ENCODE measurements at regions not wholly inside any gene's neighbourhood (a gene's known extent, or its start where the extent isn't known, plus 50 kb on each side); places are given as distances from the start of the nearest gene placed in this dataset.

DNA sequence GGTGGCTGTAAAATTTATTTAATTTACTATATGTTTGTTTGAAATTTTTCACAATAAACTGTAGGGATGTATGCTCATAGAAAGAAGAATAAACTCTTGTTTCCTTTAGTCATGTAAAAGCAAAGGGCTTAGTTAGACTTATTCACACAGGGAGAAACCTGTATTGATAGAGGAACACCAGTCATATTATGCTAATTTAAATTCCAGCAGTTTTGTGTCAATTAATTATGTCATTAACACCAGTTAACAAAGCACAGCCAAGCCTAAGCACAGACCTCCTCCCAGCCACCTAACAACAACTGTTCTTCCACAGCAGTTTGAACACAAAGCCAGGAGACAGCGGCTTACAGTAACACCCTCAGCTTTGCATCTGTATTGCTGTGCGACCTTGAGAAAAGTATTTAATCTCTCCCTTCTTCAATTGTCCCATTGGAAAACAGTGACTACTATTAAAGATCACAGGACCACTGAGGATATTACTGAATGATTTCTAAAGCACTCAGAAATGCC, 260.8 kb upstream of the RRP15 start:
- no peak for DNase-seq (ENCODE audit: low spot score)

DNA sequence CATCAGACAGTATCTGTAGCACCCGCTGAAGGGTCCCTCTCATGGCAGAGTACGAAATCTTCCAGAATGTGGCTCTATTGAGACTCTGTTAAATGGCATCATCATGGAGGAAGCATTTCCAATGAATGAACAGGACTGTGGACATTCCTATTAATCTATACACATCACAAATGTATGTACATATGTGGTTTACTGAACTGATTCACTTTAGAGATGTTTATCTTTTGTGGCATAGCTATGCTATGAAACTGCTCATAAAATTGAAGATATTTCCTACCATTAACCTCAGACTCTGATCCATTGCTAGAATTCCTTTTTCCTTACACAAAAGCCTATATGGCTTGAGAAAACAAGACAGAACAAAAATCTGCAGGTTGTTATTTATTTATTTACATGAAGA, 259.6 kb upstream of the RRP15 start:
- DNase-seq (ENCODE audit: low spot score) = no peak

DNA sequence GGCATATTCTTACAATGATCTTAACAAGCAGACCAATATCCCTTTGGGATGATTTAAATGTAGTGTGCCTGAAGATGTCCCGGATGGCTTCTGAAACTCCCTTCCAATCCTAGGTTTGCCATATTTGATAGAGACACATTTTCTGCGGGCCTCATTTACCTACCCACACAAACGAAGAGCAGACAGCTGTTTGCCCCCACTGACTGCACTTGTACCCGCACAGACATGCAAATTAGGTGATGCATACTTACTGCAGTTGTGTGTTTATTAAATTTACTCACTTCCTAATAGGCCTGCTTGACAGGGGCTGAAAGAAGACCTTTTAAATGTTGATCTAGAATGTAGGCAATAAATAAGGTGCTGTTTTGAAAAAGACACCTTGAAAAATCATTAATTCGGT, 257.9 kb upstream of the RRP15 start:
- DNase-seq (ENCODE audit: low spot score) = no peak

DNA sequence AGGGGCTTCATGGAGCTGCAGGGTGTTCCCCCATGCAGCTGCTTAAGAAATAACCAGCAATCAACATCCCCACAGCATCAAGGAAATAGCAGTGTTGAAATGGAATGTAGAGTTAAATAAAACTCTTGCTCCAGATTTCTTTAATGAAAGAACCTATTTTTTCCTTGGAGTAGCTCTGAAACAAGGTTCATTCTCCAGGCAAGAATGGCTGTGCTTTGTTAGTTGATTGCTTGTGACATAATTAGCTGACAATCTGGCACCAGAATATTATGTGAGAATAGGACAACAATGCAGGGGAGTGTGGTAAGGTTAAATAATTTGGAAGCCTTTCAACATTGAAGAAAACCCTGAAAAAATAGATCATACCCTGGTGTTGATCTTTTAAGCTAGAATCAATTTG, 254.2 kb upstream of the RRP15 start:
- no peak for DNase-seq (ENCODE audit: low spot score)

DNA sequence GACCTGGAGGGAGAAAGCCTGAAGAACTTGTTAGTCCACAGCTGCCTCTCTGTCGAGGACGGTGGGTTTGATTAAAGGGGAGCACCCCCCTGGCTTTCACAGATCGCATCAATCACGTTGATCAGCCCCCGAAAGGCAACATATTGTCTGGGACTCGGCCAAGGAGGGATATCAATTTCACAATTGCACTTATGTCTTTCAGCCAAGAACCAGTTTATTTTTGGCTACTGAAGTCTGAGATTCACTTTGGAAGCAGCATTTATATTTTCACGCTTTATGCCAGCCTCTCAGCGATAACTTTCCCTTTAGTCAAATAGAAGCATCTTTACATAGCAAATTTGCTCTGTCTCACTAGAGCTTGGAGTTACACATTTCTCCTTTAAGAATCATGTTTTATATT, 253.2 kb upstream of the RRP15 start:
- DNase-seq (ENCODE audit: low spot score) = no peak

DNA sequence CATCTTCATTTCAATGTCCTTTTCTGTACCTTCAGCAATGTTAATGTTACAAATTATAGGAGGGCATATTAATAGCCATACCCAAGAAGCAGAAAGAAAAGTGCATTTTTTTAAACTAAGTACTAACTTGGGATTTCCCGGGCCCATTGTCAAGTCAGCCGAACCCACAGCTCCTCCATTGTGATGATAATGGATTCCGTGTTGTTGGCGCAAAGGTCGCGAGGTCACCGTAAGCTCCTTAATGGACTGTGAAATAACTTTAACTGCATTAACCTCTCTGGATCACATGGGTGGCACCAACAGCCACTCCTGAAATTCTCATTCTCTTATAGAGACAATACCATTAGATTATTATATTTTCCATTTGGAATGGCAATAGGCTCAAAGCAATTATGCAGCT, 250.6 kb upstream of the RRP15 start:
- no peak for DNase-seq (ENCODE audit: low spot score)

DNA sequence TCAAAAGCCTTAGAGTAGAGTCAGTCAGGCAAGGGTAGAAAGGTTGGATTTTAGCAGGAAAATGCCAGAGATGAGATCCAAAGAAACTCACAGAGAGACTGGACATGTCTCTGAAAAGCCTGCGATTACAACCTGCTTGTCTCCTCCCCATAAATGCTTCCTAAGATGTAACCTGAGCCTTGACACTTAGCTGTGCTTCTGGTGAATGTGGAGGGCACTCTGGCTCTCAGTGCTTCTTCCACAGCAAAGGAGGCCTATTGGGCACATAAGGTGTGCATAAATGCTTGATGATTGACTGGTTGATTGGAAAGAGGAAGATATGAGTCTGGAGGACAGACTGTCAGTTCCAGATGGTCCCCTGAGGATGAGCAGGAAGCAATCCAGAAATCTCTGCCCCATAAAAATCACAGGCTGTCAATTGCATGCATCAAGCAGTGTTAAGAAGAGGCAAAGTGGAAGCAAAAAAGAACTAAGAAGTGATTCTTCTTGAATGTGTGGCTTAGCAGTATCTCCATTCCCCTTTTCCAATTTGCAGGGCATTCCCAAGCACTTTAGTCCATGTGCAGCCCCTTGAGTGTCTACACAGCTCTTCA, 236.2 kb upstream of the RRP15 start:
- DNase-seq (ENCODE audit: low spot score) = no peak

DNA sequence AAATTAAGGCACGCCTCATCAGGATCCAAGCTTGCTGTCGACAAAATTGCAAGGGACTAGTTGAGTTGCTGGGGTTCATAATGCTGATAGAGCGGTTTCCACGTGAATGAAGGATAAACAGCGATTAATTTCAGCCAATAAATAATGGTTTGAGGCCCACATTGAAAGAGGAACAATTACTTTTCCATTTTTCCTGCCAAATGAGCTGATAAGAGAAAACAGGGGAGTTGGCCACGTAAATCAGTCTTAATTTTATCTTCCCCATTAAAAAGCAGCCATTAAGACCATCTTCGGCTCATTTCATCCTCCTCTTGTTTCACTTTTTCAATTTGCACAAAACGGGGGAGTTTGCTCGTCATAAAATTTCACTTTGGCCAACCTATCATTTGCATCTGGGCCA, 235.5 kb upstream of the RRP15 start:
- no peak for DNase-seq (ENCODE audit: low spot score)

DNA sequence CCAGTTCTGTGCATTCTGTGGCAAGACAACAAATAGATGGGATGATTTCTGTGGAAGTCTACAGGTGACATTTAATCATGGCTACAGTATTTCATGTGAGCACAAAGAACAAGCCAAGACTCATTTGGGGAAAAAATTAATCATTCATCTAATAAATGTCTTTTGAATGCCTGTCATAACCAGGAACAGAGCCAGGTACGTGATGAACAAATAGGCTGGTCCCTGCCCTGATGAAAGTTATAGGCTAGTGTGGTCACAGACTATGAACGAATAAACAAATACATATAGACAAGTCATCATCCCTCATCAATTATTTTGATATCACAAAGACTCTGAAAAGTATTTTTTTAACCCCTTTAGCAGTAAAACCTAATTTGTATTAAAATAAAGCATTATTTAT, 226.4 kb upstream of the RRP15 start:
- DNase-seq (ENCODE audit: low spot score) = no peak

DNA sequence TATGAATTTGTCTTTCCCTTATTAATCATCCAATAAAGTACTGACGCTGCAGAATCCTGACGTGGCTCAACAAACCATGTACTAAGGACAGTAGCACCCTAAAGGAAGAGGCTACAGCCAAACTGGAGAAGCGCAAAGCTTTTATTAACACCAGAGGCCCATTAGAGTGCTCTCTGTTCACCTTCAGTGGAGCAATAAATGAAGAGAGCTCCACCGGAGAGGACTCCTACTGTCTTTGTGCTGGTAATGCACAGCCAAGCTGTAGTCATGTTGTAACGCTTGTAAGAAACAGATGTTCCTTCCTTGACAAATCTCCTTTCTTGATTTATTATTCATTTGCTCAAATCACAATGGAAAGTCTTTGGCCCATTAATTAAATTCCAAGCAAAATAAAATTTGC, 220.7 kb upstream of the RRP15 start:
- no peak for DNase-seq (ENCODE audit: low spot score)

DNA sequence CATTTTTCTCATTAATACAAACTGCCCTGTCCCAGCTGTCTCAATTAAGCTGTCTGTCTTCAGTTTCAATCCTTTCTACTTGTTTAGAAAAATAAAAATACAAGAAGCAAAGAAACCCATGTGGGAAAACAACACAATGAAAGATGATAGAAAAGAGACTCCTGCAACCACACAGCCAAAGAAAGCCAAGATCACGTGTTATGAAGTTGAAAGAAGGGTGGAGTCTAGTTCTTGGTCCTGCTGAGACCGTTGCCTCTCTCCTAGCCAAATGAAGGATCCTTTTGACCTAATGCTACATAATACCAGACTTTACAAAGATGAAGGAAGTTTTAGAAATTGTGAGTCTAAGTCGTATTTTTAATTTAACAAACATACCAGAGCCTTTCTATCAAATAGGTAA, 218.8 kb upstream of the RRP15 start:
- DNase-seq (ENCODE audit: low spot score) = no peak

DNA sequence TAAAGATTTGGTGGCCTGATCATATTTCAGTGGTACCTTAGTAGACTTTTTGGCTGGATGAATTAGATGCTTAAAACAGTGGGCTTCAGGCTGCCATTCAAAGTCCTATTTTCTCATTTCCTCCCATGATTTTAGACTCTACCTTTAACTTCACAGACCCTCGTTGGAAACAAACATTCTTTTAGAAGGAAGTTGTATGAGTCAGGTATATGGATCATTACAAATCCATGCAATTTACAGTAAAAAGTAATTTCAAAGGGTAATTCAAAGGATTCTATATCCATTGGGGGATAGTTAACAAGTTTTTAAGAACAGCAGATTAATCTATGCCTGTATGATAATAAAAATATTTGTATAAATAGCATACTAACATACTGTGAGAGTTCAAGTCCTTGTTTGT, 216.9 kb upstream of the RRP15 start:
- no peak for DNase-seq (ENCODE audit: low spot score)

DNA sequence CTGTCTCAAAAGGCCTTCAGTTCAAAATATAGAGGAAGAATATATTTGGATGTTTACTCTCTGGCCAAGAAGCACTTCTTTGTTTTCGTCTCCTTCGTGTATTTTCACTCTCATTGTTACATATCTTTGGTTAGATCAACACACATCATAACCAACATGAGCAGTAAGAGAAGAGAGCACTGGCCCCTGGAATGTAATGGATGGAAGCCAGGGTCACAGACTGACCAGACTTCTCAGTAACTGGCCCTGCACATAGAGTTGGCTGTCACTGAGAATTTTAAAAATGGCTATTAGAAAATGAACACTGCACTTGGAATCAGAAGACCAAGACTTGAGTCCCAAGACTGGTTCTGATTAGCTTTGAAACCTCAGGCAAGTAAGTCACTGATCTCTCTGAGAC, 215.9 kb upstream of the RRP15 start:
- DNase-seq (ENCODE audit: low spot score) = no peak

DNA sequence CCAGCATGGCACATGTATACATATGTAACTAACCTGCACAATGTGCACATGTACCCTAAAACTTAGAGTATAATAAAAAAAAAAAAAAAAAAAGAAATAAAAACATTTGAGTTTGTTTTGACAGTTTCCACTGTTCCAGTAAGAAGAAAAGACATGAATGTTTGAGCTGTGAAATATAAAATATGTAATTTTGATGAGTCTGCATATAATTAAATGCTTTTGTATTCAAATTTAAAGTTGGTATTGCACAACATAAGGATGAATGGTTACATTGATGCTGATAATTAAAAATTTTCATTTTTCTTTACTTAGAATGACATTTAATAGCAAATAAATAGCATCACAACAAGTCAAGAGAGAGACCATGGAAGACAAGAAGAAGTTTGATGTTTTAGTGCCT, 212.0 kb upstream of the RRP15 start:
- no peak for DNase-seq (ENCODE audit: low spot score)

DNA sequence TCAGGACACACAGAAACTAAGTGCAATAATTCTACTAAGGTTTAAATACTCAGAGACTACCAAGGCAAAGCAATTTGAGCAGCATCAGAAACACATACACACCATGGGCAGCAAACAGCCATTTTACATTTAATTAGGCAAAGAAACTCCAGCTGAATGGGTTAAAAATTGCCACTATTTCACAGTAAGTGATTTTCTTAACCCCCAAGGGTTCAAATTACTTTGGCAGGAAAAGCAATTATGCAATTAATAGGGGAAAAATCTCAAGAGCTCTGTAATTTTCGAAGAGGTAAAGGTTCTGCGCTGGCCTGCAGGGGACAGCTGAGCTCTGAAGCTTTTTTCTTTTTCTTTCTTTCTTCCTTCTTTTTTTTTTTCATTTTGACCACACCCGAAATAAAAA, 206.2 kb upstream of the RRP15 start:
- DNase-seq (ENCODE audit: low spot score) = no peak

DNA sequence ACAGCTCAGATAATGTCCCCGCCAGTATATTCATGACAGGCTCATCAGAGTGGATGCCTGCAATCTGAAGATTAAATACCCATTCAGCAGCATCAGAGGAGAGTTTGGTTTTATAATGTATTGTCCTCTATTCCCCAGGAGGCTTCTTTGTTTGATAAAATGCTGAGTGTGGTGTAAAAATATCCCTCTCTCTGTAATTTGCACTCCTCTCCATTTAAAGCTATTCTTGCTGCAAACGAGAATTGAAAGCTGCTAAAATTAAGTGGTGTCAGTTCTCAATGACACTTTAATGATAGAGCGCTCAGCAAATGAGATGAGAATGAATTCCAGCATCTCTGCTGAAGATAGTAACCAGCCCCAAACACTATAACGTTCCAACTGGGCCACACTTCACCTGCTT, 205.7 kb upstream of the RRP15 start:
- no peak for DNase-seq (ENCODE audit: low spot score)

DNA sequence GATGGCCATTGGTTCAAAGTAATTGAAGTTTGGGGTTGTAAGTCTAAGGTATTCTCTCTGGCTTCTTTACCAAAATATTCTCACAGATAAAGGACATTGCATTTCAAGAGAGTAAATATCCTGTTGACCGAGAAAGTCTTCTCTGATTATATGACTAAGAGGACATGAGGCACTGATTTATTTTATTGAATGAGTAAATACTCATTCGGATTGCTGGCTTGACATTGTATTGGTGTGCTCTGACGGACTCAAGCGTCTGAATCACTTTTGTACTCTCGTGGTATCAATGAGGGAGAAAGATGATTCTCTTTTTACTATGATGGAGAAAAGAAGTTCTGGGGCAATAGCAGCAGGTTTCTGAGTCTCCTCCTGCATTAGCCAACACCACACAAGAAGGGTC, 205.3 kb upstream of the RRP15 start:
- DNase-seq (ENCODE audit: low spot score) = no peak

DNA sequence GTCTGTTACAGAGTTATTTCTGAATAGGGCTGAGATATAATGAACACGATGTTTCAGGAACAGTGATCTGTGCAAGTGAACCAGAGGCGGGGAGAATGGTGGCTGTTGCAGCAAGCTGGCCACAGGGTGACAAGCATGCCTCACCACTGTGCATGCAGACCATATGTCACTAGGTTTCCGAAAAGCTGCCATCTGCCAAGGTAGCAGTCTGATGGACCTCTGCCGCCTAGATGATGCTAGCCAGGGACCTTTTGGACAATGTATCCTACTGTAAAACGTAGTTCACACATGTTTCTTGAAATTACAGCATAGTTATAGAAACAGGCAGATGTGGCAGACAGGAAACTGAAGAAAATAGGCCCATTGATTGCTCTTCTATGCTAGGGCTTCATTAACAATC, 204.2 kb upstream of the RRP15 start:
- no peak for DNase-seq (ENCODE audit: low spot score)

DNA sequence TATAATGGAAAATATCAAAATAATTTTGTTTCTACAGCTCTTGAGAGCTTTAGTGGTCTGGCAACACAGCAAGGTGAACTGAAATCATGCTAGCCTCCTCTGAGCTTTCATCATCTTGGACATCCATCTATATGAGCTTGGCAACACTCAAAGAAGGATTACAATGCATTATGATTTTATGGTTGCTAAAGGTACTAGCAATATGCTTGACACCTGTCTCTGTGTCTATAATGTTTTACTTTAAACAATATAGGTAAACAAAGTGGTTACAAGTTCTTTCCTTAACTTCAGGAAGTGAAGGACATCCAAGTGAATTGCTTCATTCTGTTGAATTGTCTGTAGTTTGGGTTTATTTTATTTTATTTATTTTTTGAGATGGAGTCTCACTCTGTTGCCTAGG, 203.7 kb upstream of the RRP15 start:
- no peak for DNase-seq (ENCODE audit: low spot score)

DNA sequence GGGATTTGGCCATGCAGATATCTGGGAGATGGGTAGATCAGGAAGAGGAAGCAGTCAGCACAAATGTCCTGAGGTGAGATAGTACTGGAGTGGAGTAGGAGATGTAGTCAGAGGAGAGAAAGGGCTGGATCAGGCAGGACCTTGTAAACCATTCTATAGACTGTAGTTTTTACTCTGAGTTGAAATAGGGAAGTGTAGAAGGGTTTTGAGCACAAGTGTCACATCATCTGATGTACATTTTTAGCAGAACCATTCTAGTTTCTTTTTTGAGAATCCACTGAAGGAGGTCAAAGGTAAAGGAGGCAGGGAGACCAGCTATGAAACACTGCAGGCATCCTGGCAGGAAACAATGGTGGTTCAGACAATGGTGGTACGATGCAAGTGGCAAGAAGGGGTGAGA, 194.6 kb upstream of the RRP15 start:
- DNase-seq (ENCODE audit: low spot score) = no peak

DNA sequence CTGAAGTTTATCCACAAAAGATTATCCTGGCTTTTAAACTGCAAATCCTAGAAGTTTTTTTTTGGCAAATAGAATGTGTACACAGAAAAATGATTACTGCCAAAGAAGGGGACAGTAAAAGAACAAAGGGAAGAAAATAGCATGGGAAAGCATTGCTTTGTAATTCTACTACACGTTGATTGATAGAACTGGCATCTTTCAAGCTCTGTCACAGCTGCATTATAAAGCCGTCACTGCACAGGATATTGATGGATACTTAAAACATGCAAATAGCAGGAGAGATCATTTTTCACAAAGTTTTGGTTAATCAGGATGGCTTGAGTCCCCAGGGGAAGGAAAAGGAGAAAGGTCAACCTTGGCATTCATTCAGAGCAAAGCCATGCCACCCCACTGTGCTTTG, 183.7 kb upstream of the RRP15 start:
- no peak for DNase-seq (ENCODE audit: low spot score)

DNA sequence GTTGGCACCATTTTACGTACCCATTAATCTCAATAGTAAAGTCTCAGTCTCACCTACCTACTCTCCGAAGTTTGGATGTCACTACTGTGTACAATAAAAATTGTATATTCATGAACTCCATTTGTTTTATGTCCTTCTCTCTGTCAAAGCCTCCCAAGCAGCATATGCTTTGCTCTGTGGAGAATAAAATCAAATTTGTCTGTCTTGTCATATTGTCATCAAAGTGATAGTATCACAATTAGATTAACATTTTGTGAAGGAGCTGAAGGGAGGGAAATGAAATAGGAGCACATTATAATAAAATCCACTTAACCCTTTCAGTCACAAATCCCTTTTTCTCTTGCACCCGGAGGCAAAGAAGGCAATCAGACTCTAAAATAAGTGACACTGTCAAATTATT, 177.1 kb upstream of the RRP15 start:
- no peak for DNase-seq (ENCODE audit: low spot score)

DNA sequence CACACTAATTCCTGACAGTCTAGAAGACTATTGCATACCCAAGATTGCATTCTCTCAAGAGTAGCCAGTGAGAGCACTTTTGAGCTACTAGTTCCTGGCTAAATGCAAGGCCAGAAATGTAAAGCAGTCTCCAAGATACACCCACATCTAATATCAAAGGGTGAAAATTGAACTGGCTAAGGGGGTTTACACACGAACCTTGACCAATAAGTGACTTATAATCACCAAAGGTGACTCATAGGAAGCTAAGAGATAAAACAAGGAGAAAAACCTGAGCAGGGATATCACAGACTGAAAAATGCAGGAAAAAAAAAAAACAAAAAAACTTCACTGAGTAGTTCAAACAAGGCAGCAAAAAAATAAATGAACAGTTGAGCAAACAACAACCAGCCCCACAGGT, 172.2 kb upstream of the RRP15 start:
- DNase-seq (ENCODE audit: low spot score) = no peak

DNA sequence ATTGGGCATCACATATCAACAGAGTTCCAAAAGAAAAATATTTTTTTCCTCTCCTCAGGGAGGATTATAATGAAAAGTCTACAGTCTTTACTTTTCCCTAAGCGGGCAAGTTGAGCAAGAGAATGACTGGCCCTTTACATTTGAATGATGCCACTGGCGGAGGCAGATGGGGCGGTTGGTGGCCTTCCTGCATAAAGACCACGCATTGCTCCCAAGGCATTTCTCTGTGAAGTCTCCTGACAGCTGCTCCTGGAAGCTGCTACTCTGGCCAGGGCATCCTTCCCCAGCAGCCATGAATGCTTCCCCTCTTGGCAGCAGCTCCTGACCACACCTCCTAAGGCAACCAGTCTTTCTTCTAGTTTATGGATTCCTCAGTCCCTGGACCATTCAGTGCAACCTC, 161.1 kb upstream of the RRP15 start:
- no peak for DNase-seq (ENCODE audit: low spot score)

DNA sequence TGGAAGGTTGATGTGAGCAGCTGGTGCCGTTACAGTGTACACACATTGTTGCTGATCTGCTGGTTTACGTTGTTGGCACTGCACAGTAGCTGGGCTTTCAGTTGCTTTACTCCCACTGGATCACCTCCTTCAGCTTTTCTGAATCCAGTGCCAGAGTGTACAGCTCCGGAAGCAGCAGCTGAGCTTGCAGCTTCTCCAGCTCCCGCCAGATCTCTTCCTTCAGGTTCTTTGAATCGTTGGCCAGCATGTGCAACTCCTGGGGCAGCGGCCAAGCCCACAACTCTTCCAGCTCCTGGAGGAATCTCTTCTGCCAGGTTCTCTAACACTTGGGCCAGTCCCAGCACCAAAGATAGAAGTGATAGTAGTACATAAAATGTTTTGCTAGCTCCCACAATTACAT, 149.7 kb upstream of the RRP15 start:
- no peak for DNase-seq (ENCODE audit: low spot score)
